NCI-H460 (cell line): ENCODE measurements at regions not wholly inside any gene's neighbourhood (a gene's known extent, or its start where the extent isn't known, plus 50 kb on each side); places are given as distances from the start of the nearest gene placed in this dataset.

Experiments
- DNase-seq: peaks from one replicate; pipeline ENCODE4 v3.0.0-alpha.2; 2016; ENCODE audit warnings: low read depth; ENCODE audit errors: extremely low read depth
- small RNA-seq, 2 experiments: library from RNA; depleted of rRNA; stranded (forward); fragments of <200 nt; gene quantifications; one replicate each; pipeline ENCODE3, GENCODE V24; 2014

GRCh38 chrX:124275182-124275894 is 57.1 kb upstream of the TEX13D start:
- DNase-seq, result no peak

GRCh38 chrX:124280294-124280902 is 52.1 kb upstream of the TEX13D start:
- no peak for DNase-seq

GRCh38 chrX:124282580-124282979 is 49.9 kb upstream of the TEX13D start:
- no peak for DNase-seq

Small RNAs in the stretch of these regions (small RNA-seq; reads per million reads assigned to genes)
- 0 reads per million in 2 experiments for gene RF00561
